ENCODE measurements at regions not wholly inside any gene's neighbourhood (a gene's known extent, or its start where the extent isn't known, plus 50 kb on each side); places are given as distances from the start of the nearest gene placed in this dataset.

DNA sequence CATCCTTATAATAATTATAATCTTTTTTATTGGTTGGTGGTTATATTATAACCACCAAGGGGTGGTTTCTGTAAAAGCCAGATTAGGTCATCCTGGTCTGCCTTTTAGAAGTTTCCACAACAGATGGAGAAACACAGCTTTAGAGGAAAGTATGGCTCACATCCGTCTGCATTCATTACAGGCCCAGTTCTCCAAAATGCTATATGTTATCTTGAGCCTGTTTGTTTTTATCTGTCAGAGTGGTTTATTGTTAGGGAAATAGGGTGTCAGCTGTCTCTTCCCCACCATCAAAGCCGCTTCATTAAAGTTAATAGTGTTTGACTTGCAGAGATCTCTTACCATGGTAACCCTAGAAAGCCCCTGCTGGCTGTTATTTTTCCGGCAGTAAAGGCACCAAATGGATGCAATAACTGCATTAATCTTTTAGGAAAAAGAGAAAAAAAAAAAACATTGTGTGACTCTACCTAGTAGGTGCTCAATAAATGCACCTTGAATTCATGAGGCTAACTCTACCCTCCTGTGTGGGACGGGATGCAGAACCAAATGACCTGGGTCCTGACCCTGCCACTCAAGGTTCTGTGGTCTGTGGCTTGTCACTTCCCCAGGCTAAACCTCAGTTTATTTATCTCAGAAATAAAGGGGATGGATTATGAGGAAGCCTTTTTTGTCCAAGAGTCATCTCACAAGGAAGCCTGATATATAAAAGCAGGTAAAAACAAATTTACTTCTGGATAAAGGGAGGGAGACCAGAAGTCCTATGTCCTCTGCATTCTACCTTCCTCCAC is 118.3 kb downstream of the WT1 start:
- no peak for DNase-seq (ENCODE audit: low read depth)

DNA sequence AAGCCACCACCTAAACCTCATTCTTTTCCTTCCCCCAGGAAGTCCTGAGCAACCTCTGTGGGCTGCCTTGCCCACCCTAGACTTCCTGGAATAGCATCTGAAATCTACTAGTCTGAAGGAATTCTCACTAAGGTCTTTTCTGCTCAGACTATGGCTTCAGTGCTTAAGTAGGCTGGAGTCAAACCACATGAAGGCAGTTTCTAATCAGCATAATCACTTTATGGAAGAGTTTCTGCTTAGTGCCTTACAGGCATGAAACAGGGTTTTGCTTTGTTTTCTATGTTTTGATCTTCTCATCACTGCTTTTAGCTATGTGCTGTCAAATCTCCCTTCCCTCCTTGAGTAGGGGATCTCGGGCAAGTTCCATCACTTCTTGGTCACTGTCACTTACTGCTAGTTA is 117.7 kb downstream of the WT1 start:
- no peak for DNase-seq (ENCODE audit: low read depth)

DNA sequence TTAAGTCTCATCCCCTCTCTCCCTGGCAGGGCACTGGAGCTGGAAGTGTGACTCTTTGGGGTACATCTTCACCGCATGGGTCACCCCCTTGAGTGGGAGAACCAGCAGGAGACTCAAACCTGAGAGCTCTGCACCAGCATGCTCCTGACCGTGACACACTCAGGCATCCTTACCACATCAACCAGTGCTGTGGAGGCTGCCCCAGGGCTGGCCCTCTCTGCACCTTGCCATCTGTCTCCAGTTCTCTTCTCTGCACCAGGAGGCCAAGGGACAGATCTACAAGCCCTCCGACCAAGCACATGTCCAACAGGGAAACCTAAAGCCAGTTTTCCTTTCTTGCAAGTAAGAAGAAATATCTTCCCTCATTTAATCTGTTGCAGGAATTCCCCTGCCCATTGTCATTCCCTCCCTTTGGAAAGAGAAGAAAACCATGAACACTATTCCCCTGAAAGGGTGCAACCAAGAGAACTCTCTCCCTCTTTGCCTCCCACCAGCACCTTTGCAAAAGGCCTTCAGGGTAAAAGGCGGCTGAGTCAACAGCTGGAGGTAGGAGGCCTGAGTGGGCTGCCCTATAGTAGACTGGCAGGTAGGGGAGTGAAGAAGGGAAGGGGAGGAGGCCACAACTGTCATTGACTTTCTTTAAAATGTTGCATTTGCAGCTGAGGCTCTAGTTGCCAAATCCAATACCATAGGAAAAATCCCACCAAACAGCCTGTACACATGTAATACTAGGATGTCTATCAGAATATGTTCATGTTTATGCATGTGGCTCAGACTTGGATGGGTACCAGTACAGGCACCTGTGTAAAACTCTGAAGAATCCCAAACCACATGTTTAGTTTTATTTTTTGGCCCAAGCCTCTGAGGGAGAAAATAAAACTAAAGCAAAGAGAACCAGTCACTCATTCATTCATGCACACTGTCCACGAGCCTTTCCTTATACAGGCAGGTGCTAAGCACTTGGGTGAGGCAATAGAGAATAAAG is 117.0 kb downstream of the WT1 start:
- DNase-seq (ENCODE audit: low read depth) = no peak

DNA sequence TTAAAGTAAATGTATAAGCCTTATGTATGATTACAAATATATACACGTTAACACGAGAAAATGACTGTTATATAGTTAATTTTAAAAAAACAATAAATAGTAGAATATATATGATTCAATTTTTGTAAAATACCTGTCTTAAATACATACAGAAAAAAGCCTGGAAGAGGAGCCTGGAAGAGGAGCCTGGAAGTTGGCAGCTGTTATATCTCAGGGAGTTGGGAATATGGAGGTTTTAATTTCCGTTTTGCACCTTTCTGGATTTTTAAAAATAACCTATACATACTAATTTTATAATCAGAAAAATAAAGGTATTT is 111.6 kb downstream of the WT1 start:
- DNase-seq (ENCODE audit: low read depth) = no peak

DNA sequence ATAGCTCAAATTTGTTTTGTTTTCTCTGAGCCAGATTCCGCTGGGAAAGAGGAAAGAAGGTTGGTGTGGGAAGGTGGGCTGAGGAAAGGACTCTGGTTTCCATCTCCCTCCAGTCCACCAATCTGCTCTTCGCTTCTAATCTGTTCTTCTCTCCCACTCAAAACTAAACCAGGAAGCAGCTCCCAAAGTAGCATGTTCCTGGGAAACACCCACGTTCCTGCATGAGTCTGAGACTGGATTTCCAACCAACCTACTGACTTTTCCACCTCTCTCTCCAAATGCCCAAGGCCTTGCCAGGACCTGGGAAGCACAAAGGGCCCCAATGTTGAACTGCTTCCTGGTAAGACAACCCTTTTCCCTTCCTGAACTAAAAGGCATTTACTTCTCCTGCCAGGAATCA is 110.2 kb downstream of the WT1 start:
- no peak for DNase-seq (ENCODE audit: low read depth)

DNA sequence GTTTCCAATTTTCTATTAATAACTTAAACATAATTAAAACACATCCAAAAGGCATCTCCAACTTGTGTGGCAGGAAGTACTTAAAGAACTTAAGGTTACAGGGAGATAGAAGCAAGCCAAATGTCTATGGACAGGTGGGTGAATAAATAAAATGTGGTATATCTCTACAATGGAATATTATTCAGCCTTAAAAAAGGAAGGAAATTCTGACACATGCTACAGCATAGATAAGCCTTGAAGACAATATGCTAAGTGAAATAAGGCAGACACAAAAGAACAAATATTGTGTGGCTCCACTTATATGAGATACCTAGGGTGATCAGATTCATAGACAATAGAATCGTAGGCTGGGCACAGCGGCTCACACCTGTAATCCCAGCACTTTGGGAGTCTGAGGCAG is 109.6 kb downstream of the WT1 start:
- DNase-seq (ENCODE audit: low read depth) = no peak

DNA sequence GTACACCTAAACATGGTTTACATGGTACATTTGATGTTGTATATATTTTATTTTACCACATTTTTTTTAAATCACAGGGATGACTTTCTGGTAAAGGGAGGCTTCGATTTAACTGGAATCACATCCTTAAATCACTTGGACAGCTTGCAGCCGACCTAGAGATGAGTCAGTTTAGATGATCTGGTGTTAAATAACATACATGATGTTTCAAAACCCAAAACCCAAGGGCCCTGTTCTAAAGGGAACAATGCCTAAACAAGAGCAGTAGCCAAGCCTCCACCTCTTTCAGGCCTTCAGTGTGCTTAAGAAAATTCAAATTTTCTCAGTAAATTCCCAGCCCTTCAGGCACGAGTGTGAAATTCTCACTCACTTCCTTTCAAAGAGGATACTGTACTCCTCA is 108.8 kb downstream of the WT1 start:
- no peak for DNase-seq (ENCODE audit: low read depth)

DNA sequence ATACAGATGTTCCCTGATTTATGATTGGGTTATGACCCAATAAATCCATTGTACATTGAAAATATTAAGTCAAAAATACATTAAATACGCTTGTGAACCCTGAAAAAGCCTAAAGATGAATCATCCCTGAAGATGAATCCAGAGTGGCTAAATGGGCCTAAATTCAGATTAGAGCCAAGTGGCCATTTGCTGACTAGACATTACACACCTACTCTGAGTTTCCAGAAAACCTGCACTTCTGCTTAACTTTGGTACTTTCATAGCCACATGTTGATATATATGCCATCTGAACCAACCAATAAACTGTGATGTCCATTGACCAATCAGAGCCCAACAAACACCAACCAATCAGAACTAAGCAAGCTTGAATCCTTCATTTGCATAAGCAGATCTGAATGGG is 106.9 kb downstream of the WT1 start:
- no peak for DNase-seq (ENCODE audit: low read depth)

DNA sequence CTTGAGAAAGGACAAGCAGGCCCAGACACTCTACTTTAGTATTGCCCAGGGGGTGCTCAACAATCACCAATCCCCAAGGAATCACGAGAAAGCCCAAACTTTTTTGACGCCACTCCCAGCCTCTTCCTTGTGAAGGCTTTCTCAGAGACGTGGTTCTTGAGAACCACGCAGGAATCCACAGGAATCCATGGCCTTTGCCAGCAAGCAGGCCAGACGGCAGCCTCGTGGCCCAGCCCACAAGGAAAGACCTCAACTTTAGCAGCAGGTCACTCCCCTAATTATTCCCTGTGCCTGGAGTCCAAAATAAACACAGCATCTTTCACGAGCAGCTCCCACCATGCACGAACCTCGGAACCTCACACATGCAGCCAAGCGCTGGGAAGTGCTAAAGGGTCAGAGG is 104.2 kb downstream of the WT1 start:
- no peak for DNase-seq (ENCODE audit: low read depth)

DNA sequence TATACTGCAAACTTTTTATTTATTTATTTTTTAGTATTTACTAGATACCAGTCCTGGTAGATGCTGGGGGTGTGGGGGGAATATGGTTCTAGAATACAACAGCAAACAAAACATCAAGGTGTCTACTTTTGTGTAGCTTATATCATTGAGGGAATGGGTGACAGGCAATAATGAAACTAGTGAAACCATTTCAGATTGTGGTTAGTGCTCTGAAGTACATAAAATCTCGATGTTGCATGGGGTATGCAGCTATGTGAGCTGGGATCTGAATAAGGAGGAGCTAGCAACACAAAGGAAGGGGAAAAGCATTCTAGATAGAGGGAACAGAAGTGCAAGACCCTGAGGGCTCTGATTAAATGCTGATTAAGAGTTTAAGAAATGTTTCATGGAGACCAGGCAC is 103.5 kb downstream of the WT1 start:
- no peak for DNase-seq (ENCODE audit: low read depth)

DNA sequence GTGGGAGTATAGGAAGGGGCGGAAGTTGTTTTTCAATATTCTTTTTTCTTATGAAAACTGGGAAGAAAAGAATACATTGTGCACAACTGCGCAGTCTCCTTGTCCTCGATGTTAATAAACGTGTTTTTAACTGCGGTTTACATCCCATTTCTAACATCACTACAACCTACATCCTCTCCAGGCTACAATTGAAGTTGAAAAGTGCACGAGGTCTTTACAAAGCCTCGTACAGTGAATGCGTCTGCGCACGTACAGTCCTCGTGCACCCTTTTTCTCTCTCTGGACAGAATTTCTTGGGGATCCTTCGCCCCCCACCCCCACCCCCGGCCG is 102.4 kb downstream of the WT1 start:
- DNase-seq (ENCODE audit: low read depth) = no peak

DNA sequence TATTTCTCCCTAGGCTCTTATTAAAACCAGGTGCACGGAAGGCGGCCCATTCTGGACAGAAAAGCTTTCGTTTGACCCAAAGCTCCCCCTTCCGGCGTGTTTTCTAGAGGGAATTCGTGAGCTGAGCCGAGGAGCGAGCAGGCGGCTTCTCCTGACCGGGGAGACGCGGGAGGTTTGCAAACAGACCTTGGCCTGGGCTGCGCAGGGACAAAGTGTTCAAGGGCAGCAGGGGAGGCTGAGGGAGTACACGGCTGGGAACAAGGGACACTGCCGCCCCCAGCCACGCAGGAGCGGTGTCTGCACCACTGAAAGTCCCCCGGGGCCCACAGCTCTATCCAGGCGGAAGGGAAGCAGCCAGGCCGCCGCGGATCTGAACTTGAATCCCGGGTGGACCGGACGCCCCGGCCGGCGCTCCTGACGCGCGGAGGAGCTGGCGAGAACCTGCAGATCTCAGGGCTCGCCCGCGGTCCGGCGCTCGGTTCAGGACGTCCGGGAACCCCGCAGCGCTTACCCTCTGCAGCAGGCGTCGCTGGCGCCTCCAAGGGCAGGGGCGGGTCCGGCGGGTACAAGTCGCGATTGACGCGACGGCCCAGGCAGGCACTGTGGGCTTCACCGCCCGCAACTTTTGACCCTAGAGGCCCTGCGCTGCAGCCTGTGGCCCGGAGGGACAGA is 101.9 kb downstream of the WT1 start:
- no peak for DNase-seq (ENCODE audit: low read depth)

DNA sequence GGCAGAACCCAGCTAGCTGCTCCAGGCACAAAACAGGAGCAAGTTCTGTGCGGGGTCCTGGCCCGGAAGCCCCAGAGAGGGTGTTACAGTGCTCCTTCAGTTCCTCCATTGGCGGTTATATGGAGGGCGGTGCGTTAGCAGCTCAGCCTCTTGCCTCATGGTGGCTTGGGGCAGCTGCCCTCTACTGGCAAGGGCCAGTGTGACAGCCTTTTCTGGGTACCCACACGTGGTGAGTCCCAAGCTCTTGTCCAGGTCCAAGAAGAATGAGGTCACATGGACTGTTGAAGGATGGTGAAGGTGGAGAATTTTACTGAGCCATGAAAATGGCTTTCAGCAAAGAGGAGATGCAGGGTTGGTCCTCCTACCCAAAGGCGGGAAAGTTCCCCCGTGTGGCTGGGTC is 100.5 kb downstream of the WT1 start:
- DNase-seq (ENCODE audit: low read depth) = no peak

Measured in stimulated activated CD8-positive, alpha-beta memory T cell treated with anti-CD3 and anti-CD28 coated beads, Interleukin-12 subunit alpha, Interleukin-12 subunit beta, amount 100 ng/mL, for 1 hour (primary cell).